CD4-positive, alpha-beta T cell (primary cell): ENCODE measurements at regions not wholly inside any gene's neighbourhood (a gene's known extent, or its start where the extent isn't known, plus 50 kb on each side); places are given as distances from the start of the nearest gene placed in this dataset.

Experiments
- ATAC-seq: fragments of 200-7000 bp; cut with Tn5 transposase; one replicate; pipeline ENCODE4 v1.10.0; 2022; ENCODE audit warnings: mild to moderate bottlenecking; ENCODE audit not compliant: poor library complexity
- CTCF ChIA-PET: fragments of 350-600 bp; sonication (Branson Sonifier 250); formaldehyde crosslinking; loops from one replicate; lab custom pipeline; 2021; ENCODE audit warnings: antibody characterized with exemption, inconsistent platforms; lab: Charles Lee
- POLR2A ChIA-PET: fragments of 350-600 bp; sonication (Branson Sonifier 250); formaldehyde crosslinking; loops from one replicate; lab custom pipeline; 2021; ENCODE audit warnings: antibody characterized with exemption, inconsistent platforms; lab: Charles Lee
- DNase-seq, 14 experiments: peaks; one replicate each; pipeline ENCODE4 v3.0.0-alpha.2; 2013 to 2020; ENCODE audit warnings: mixed read lengths in 2 of 14
- H3K27ac ChIP-seq, 2 donors: one replicate each; pipeline versions ENCODE4 v1.5.1 to v1.7.0; 2013; ENCODE audit warnings: low read length in 2 of 2, low read depth in 1 of 2, mild to moderate bottlenecking in 1 of 2
- H3K27me3 ChIP-seq, 2 experiments: 1 replicate in 1 of 2; 2 replicates in 1 of 2; pipeline versions ENCODE4 v1.6.1 to v1.7.0; 2013; ENCODE audit warnings: low read length in 2 of 2, control low read depth in 1 of 2, mild to moderate bottlenecking in 1 of 2, moderate library complexity in 1 of 2; ENCODE audit not compliant: insufficient read depth in 2 of 2, control insufficient read depth in 1 of 2
- H3K36me3 ChIP-seq: one replicate; pipeline ENCODE4 v1.6.1; 2013; ENCODE audit warnings: low read length, control low read depth; ENCODE audit not compliant: insufficient read depth
- H3K4me1 ChIP-seq: one replicate; pipeline ENCODE4 v1.6.1; 2013; ENCODE audit warnings: low read length, control low read depth; ENCODE audit not compliant: insufficient read depth
- H3K4me3 ChIP-seq: one replicate; pipeline ENCODE4 v1.5.1; 2013; ENCODE audit warnings: mild to moderate bottlenecking, low read length, moderate library complexity
- H3K9me3 ChIP-seq, 2 experiments: 1 replicate in 1 of 2; 2 replicates in 1 of 2; pipeline versions ENCODE4 v1.6.1 to v1.7.0; 2013; ENCODE audit warnings: low read length in 2 of 2, mild to moderate bottlenecking in 2 of 2, control low read depth in 1 of 2, moderate library complexity in 1 of 2; ENCODE audit not compliant: control insufficient read depth in 1 of 2, insufficient read depth in 1 of 2
- H3K27ac Mint-ChIP-seq: one replicate; pipeline ENCODE4 v1.8.0; 2020; ENCODE audit warnings: mixed read lengths
- H3K27me3 Mint-ChIP-seq: one replicate; pipeline ENCODE4 v1.8.0; 2021; ENCODE audit warnings: mixed read lengths
- H3K36me3 Mint-ChIP-seq: one replicate; pipeline ENCODE4 v1.8.0; 2021; ENCODE audit warnings: low read depth, mixed read lengths
- H3K4me1 Mint-ChIP-seq: one replicate; pipeline ENCODE4 v1.8.0; 2021; ENCODE audit warnings: low read depth, mixed read lengths
- H3K4me3 Mint-ChIP-seq: one replicate; pipeline ENCODE4 v1.8.0; 2020; ENCODE audit warnings: mild to moderate bottlenecking, mixed read lengths
- H3K9me3 Mint-ChIP-seq: one replicate; pipeline ENCODE4 v1.8.0; 2020; ENCODE audit warnings: mixed read lengths
- intact Hi-C, 2 experiments: fragments of 100-400 bp; cut with DNase I in 1 of 2; cut with micrococcal nuclease in 1 of 2; formaldehyde crosslinking; loops; one replicate each; pipeline versions ENCODE4 v1.15.1 to v1.9.0; 2023 to 2025; cut with DNase I, micrococcal nuclease
- TF ChIP-seq, protein P1 (sequence below): fragments of 200-600 bp; IDR thresholded peaks from one replicate; pipeline ENCODE4 v1.8.0; 2022; ENCODE audit warnings: antibody characterized with exemption, mild to moderate bottlenecking

DNA sequence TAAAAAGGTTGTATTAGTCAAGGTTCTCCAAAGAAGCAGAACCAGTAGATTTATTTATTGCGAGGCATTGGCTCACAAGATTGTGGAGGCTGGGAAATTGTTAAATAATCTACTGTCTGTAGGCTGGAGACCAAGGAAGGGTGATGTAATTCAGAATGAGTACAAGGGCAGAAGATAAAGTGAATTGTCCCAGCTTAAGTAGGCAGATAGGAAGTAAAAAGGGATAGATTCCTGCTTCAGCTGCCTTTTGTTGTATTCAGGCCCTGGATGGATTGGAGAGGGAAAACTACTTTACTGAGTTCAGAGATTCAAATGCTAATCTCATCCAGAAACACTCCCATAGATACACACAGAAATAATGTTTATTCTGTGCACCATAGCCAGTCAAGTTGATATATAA lies 301.1 kb downstream of the CYLC2 start:
- H3K4me3 Mint-ChIP-seq = no peak overlapping the region
- TF ChIP-seq, protein P1, sequence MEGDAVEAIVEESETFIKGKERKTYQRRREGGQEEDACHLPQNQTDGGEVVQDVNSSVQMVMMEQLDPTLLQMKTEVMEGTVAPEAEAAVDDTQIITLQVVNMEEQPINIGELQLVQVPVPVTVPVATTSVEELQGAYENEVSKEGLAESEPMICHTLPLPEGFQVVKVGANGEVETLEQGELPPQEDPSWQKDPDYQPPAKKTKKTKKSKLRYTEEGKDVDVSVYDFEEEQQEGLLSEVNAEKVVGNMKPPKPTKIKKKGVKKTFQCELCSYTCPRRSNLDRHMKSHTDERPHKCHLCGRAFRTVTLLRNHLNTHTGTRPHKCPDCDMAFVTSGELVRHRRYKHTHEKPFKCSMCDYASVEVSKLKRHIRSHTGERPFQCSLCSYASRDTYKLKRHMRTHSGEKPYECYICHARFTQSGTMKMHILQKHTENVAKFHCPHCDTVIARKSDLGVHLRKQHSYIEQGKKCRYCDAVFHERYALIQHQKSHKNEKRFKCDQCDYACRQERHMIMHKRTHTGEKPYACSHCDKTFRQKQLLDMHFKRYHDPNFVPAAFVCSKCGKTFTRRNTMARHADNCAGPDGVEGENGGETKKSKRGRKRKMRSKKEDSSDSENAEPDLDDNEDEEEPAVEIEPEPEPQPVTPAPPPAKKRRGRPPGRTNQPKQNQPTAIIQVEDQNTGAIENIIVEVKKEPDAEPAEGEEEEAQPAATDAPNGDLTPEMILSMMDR = no peak
- H3K4me3 ChIP-seq = no peak overlapping the region

DNA sequence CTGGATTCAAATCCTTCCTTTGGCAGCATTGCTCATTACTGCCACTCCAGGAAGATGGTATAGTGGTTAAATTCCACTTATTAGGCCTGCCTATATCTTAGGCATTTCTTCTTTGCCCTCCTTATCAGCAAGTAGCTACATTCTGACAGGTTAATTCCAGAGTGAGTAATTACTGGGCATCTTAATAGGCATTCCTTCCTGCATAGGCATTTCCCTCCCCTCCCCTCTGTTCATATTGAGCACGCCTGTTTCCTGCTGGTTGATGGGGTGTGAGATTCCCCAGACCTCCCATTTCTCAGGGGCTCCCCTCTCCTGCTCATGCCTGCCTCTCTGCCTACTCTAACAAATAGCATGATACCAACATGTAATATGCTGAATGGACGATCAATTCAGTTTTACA lies 305.9 kb downstream of the CYLC2 start:
- H3K27ac ChIP-seq = no peak overlapping the region
- Mint-ChIP-seq H3K27ac (no peak overlapping the region), H3K9me3 (no peaks in the 10 kb centered on the region), H3K4me3 (no peak overlapping the region), H3K4me1 (no peaks in the 10 kb centered on the region), H3K27me3 (no peaks in the 10 kb centered on the region), H3K36me3 (no peaks in the 10 kb centered on the region)
- POLR2A ChIA-PET = no interaction called here
- H3K4me1 ChIP-seq = no peaks in the 10 kb centered on the region
- H3K27me3 ChIP-seq = no peaks in the 10 kb centered on the region
- DNase-seq = no peak
- CTCF ChIA-PET = no interaction called here
- no peaks in the 10 kb centered on the region for H3K36me3 ChIP-seq
- no peak overlapping the region for H3K4me3 ChIP-seq
- peaks cover 0 to 3% of the 10 kb centered on the region in 2 experiments for H3K9me3 ChIP-seq
- TF ChIP-seq, protein P1 = no peak
- no peak for ATAC-seq
- intact Hi-C loops = no loop called here

More for the DNA sequence above, 301.1 kb downstream of the CYLC2 start:
- Histone ChIP-seq H3K27me3 (no peaks in the 10 kb centered on the region), H3K27ac (no peak overlapping the region), H3K36me3 (no peaks in the 10 kb centered on the region), H3K4me1 (no peaks in the 10 kb centered on the region), H3K9me3 (no peaks in the 10 kb centered on the region)
- Mint-ChIP-seq H3K27me3 (no peaks in the 10 kb centered on the region), H3K27ac (no peak overlapping the region), H3K36me3 (no peaks in the 10 kb centered on the region), H3K4me1 (no peaks in the 10 kb centered on the region), H3K9me3 (no peaks in the 10 kb centered on the region)
- DNase-seq (no peak), ATAC-seq (no peak)
- ChIA-PET CTCF (no interaction called here), POLR2A (no interaction called here)
- intact Hi-C loops = no loop called here

DNA sequence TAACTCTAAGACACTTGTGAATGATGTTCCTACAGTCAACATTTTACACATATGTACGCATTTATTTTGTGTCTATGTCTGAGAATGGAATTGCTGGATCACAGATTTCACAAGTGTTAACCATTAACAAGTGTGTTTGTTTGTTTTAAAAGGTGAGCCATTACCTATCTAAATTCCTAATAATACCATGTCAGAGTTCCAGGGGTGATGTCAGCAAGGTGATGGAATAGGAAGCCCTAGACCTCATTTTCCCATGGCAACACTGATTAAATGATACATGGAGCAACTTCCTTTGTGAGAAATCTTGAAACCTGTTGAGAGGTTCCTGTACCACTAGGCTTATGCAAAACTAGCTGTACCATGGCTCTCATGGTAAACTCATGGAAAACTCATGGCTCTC lies 309.7 kb downstream of the CYLC2 start:
- CTCF ChIA-PET = no interaction called here
- no peak overlapping the region for H3K27ac Mint-ChIP-seq
- no peaks in the 10 kb centered on the region for H3K4me1 Mint-ChIP-seq
- H3K9me3 Mint-ChIP-seq = peaks cover 2% of the 10 kb centered on the region
- H3K36me3 ChIP-seq = no peaks in the 10 kb centered on the region
- no peaks in the 10 kb centered on the region for H3K4me1 ChIP-seq
- intact Hi-C loops = no loop called here
- DNase-seq (no peak), ATAC-seq (no peak)
- no peaks in the 10 kb centered on the region for H3K36me3 Mint-ChIP-seq
- POLR2A ChIA-PET = no interaction called here
- peaks cover 0 to 3% of the 10 kb centered on the region in 2 experiments for H3K9me3 ChIP-seq
- no peaks in the 10 kb centered on the region for H3K27me3 Mint-ChIP-seq
- no peak overlapping the region for H3K4me3 Mint-ChIP-seq
- H3K4me3 ChIP-seq = no peak overlapping the region
- H3K27me3 ChIP-seq = no peaks in the 10 kb centered on the region
- H3K27ac ChIP-seq = no peak overlapping the region
- TF ChIP-seq, protein P1 = no peak
